Endothelial cell of umbilical vein (primary cell): ENCODE measurements at regions not wholly inside any gene's neighbourhood (a gene's known extent, or its start where the extent isn't known, plus 50 kb on each side); places are given as distances from the start of the nearest gene placed in this dataset.

ENCODE experiments used
- BruUV-seq: library from RNA; stranded (reverse); fragments of 400-500 nt; replicated peaks from 2 replicates; lab custom pipeline; 2021; lab: Mats Ljungman, UMichigan
- CTCF ChIA-PET: fragments of 300-600, 350-600 bp; sonication (Branson Sonifier 250); formaldehyde crosslinking; loops from one replicate; lab custom pipeline; 2021; ENCODE audit warnings: antibody characterized with exemption, inconsistent platforms; lab: Charles Lee
- POLR2A ChIA-PET: fragments of 300-600, 350-600 bp; sonication (Branson Sonifier 250); formaldehyde crosslinking; loops from one replicate; lab custom pipeline; 2021; ENCODE audit warnings: antibody characterized with exemption, inconsistent platforms; lab: Charles Lee
- DNase-seq: peaks from one replicate; pipeline ENCODE4 v3.0.0-alpha.2; 2011; ENCODE audit warnings: low read depth, low spot score
- FAIRE-seq: peaks from 2 replicates; lab custom pipeline; 2011; peaks lifted over from hg19 to GRCh38; lab: Jason Lieb, UNC
- H2AFZ ChIP-seq: 2 replicates; pipeline ENCODE4 v1.6.0; 2012; ENCODE audit warnings: low read depth, low read length, control low read depth, inconsistent platforms
- H3K27ac ChIP-seq: 2 replicates; pipeline ENCODE4 v1.5.1; 2011; ENCODE audit warnings: low read depth, mild to moderate bottlenecking, control low read depth, low read length, moderate library complexity; ENCODE audit not compliant: insufficient read depth
- H3K27me3 ChIP-seq, 2 experiments: 2 replicates each; pipeline versions ENCODE4 v1.6.0 to v1.6.1; 2011; ENCODE audit warnings: low read length in 2 of 2, mixed read lengths in 1 of 2; ENCODE audit not compliant: control insufficient read depth in 2 of 2, insufficient read depth in 2 of 2
- H3K36me3 ChIP-seq, 2 experiments: 2 replicates in 1 of 2; 3 replicates in 1 of 2; pipeline ENCODE4 v1.5.1; 2011; ENCODE audit warnings: low read length in 2 of 2, mild to moderate bottlenecking in 1 of 2, moderate library complexity in 1 of 2; ENCODE audit not compliant: control insufficient read depth in 2 of 2, insufficient read depth in 2 of 2; ENCODE audit errors: extremely low read depth in 1 of 2
- H3K4me1 ChIP-seq: 3 replicates; pipeline ENCODE4 v1.5.1; 2011; ENCODE audit warnings: mild to moderate bottlenecking, low read length; ENCODE audit not compliant: control insufficient read depth, insufficient read depth; ENCODE audit errors: extremely low read depth
- H3K4me2 ChIP-seq: 2 replicates; pipeline ENCODE4 v1.6.1; 2011; ENCODE audit warnings: low read length, control low read depth, mixed read lengths; ENCODE audit not compliant: insufficient read depth
- H3K4me3 ChIP-seq, 3 experiments: fragments of 200-600 bp in 1 of 3; sonication (generic), shearing (Covaris generic) in 1 of 3; replicated peaks in 1 of 3; 2 replicates each; pipeline ENCODE4 v1.5.1; 2011 to 2016; ENCODE audit warnings: control low read depth in 3 of 3, low read length in 3 of 3, mild to moderate bottlenecking in 2 of 3, inconsistent platforms in 1 of 3, low read depth in 1 of 3, moderate library complexity in 1 of 3; ENCODE audit not compliant: insufficient read depth in 1 of 3
- H3K79me2 ChIP-seq: 2 replicates; pipeline ENCODE4 v1.6.0; 2012; ENCODE audit warnings: low read length, inconsistent platforms; ENCODE audit not compliant: control insufficient read depth, insufficient read depth
- H3K9ac ChIP-seq: replicated peaks from 2 replicates; pipeline ENCODE3; 2011; ENCODE audit warnings: low read length, control low read depth; ENCODE audit not compliant: insufficient read depth; ENCODE audit errors: extremely low read depth
- H3K9me1 ChIP-seq: replicated peaks from 3 replicates; pipeline ENCODE4 v1.6.0; 2011; ENCODE audit warnings: mild to moderate bottlenecking, low read length; ENCODE audit not compliant: control insufficient read depth, insufficient read depth; ENCODE audit errors: extremely low read depth
- H3K9me3 ChIP-seq: replicated peaks from 2 replicates; pipeline ENCODE4 v1.5.1; 2012; ENCODE audit warnings: low read length, inconsistent platforms; ENCODE audit not compliant: control insufficient read depth, insufficient read depth
- H4K20me1 ChIP-seq: replicated peaks from 2 replicates; pipeline ENCODE3; 2011; ENCODE audit warnings: mild to moderate bottlenecking, low read length; ENCODE audit not compliant: control insufficient read depth, insufficient read depth; ENCODE audit errors: extremely low read depth
- EZH2 ChIP-seq: IDR thresholded peaks from 2 replicates; pipeline ENCODE4 v1.6.1; 2012; ENCODE audit warnings: borderline replicate concordance, low read depth, mild to moderate bottlenecking, moderate library complexity, low read length, inconsistent platforms; ENCODE audit not compliant: severe bottlenecking
- FOS ChIP-seq: IDR thresholded peaks from 2 replicates; pipeline ENCODE4 v1.6.1; 2011; ENCODE audit warnings: mild to moderate bottlenecking, low read length, moderate library complexity, borderline replicate concordance; ENCODE audit not compliant: insufficient read depth
- GATA2 ChIP-seq: IDR thresholded peaks from 2 replicates; pipeline ENCODE4 v1.7.0; 2011; ENCODE audit warnings: low read depth, mild to moderate bottlenecking, moderate library complexity, mixed read lengths, low read length; ENCODE audit not compliant: insufficient read length, insufficient read depth
- JUN ChIP-seq: IDR thresholded peaks from 2 replicates; pipeline ENCODE4 v1.6.1; 2011; ENCODE audit warnings: borderline replicate concordance, low read depth; ENCODE audit not compliant: insufficient read length, insufficient read depth
- MYC ChIP-seq: IDR thresholded peaks from one replicate; pipeline ENCODE4 v1.6.1; 2011; ENCODE audit warnings: mild to moderate bottlenecking, low read depth, low read length
- POLR2A ChIP-seq: IDR thresholded peaks from 2 replicates; pipeline ENCODE4 v1.6.1; 2012; ENCODE audit warnings: low read depth, mild to moderate bottlenecking, control low read depth, low read length
- POLR2AphosphoS5 ChIP-seq: IDR thresholded peaks from 2 replicates; pipeline ENCODE4 v1.6.1; 2012; ENCODE audit warnings: low read depth, mild to moderate bottlenecking, control low read depth, low read length, moderate library complexity; ENCODE audit not compliant: insufficient read depth
- dilution Hi-C: fragments of 300-500 bp; cut with MboI; formaldehyde crosslinking; loops from one replicate; pipeline ENCODE4 v1.15.0; 2019; ENCODE audit warnings: low sequenced_read_pairs; ENCODE audit not compliant: extremely low pct_ligation_motif_present
- intact Hi-C: fragments of 100-400 bp; cut with micrococcal nuclease; formaldehyde crosslinking; loops from one replicate; pipeline ENCODE4 v1.10.0; 2022
- TF ChIP-seq, protein P1 (sequence below), 2 donors: IDR thresholded peaks; 1 replicate in 1 of 2; 2 replicates in 1 of 2; pipeline ENCODE4 v1.5.1; 2011; ENCODE audit warnings: low read length in 2 of 2, mild to moderate bottlenecking in 2 of 2, moderate library complexity in 2 of 2, control low read depth in 1 of 2, inconsistent platforms in 1 of 2, low read depth in 1 of 2; ENCODE audit not compliant: insufficient read depth in 1 of 2; ENCODE audit errors: extremely low read depth in 1 of 2
- TF ChIP-seq, protein P2 (sequence below): IDR thresholded peaks from 2 replicates; pipeline ENCODE4 v1.6.1; 2011; ENCODE audit not compliant: insufficient read depth, insufficient read length

DNA sequence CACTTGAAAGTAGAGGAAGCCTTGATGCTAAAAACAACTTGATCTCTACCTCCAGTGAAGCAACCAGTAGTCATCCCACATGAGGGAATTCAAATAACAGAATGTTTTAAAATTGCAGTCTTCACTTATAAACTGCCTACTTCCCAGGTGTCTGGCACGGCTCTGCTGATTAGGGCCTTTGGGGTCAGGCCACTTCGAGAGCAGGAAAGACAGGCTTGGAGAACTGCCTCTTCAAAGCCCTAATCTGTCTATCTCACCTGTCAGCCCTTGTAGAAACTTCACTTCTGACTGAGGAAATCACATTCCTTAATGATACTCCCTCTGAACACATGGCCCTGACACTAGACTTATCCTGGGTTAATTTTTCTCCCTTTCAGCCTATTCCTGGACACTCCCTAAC lies 458.6 kb downstream of the TENT5A start:
- no peak overlapping the region for H3K4me3 ChIP-seq
- DNase-seq: no peak
- dilution Hi-C loops: no loop called here
- no peaks in the 10 kb centered on the region for H4K20me1 ChIP-seq
- no peaks in the 10 kb centered on the region for H3K4me1 ChIP-seq
- no peak overlapping the region for H3K27ac ChIP-seq
- no peaks in the 10 kb centered on the region for H3K27me3 ChIP-seq
- ChIA-PET POLR2A (no interaction called here), CTCF (no interaction called here)
- H3K9me1 ChIP-seq: no peaks in the 10 kb centered on the region
- no peak overlapping the region for H3K4me2 ChIP-seq
- H3K79me2 ChIP-seq: no peaks in the 10 kb centered on the region
- H3K9me3 ChIP-seq: no peaks in the 10 kb centered on the region
- no peak overlapping the region for H2AFZ ChIP-seq
- no peak for FAIRE-seq
- no peaks in the 10 kb centered on the region for H3K36me3 ChIP-seq
- BruUV-seq: no TSS peak
- no peak overlapping the region for H3K9ac ChIP-seq
- TF ChIP-seq JUN: no peak
- intact Hi-C loops: no loop called here

DNA sequence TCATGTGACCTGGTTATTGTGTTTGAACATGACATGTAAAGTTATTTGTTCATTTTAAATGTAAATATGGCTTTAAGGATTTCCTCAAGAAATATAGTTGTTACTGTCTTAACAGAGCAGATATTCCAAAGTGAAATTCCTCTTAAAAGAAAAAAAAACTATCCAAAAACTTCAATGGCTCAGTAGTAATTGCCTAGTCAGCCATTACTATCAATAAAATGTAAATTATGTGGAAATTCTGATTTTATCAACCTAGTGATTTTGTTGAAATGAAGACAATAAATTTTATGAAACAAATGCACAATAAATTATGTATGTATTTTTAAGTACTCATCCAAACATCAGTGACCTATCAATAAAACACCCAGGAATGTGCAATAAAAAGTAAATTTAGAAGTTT lies 463.3 kb downstream of the TENT5A start:
- Histone ChIP-seq H3K9ac (no peak overlapping the region), H3K27me3 (no peaks in the 10 kb centered on the region), H3K27ac (no peak overlapping the region), H3K79me2 (no peaks in the 10 kb centered on the region), H3K9me1 (no peaks in the 10 kb centered on the region), H3K4me2 (no peak overlapping the region), H3K9me3 (no peaks in the 10 kb centered on the region), H2AFZ (no peak overlapping the region), H3K36me3 (no peaks in the 10 kb centered on the region), H3K4me1 (no peaks in the 10 kb centered on the region), H3K4me3 (no peak overlapping the region), H4K20me1 (no peaks in the 10 kb centered on the region)
- DNase-seq (no peak), FAIRE-seq (no peak)
- intact Hi-C loops (no loop called here), dilution Hi-C loops (no loop called here)
- TF ChIP-seq POLR2AphosphoS5 (no peak), EZH2 (no peak), JUN (no peak), FOS (no peak), MYC (no peak), POLR2A (no peak), GATA2 (no peak)
- TF ChIP-seq, protein P1, sequence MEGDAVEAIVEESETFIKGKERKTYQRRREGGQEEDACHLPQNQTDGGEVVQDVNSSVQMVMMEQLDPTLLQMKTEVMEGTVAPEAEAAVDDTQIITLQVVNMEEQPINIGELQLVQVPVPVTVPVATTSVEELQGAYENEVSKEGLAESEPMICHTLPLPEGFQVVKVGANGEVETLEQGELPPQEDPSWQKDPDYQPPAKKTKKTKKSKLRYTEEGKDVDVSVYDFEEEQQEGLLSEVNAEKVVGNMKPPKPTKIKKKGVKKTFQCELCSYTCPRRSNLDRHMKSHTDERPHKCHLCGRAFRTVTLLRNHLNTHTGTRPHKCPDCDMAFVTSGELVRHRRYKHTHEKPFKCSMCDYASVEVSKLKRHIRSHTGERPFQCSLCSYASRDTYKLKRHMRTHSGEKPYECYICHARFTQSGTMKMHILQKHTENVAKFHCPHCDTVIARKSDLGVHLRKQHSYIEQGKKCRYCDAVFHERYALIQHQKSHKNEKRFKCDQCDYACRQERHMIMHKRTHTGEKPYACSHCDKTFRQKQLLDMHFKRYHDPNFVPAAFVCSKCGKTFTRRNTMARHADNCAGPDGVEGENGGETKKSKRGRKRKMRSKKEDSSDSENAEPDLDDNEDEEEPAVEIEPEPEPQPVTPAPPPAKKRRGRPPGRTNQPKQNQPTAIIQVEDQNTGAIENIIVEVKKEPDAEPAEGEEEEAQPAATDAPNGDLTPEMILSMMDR (IDR thresholded peaks at IDR 0.05; ENCODE audit: extremely low read depth in 1 of 2, insufficient read depth in 1 of 2, low read depth in 1 of 2, low read length in 2 of 2): no peak
- TF ChIP-seq, protein P2, sequence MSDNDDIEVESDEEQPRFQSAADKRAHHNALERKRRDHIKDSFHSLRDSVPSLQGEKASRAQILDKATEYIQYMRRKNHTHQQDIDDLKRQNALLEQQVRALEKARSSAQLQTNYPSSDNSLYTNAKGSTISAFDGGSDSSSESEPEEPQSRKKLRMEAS: no peak
- BruUV-seq: no TSS peak
- ChIA-PET POLR2A (no interaction called here), CTCF (no interaction called here)
